Prostate gland (tissue), 2 donors: ENCODE measurements at regions not wholly inside any gene's neighbourhood (a gene's known extent, or its start where the extent isn't known, plus 50 kb on each side); places are given as distances from the start of the nearest gene placed in this dataset.

ENCODE experiments used
- CTCF ChIP-seq, 4 experiments: fragments of 200-600 bp in 2 of 4; fragments of 450-650 bp in 2 of 4; sonication (generic) in 2 of 4; IDR thresholded peaks; 1 replicate in 3 of 4; 2 replicates in 1 of 4; pipeline ENCODE4 v1.5.1; 2016 to 2019; ENCODE audit warnings: antibody characterized with exemption in 4 of 4, mild to moderate bottlenecking in 2 of 4, moderate library complexity in 2 of 4
- POLR2A ChIP-seq: fragments of 450-650 bp; IDR thresholded peaks from one replicate; pipeline ENCODE4 v1.6.1; 2016; ENCODE audit warnings: antibody characterized with exemption, mild to moderate bottlenecking
- POLR2AphosphoS5 ChIP-seq: sonication (generic); formaldehyde crosslinking; IDR thresholded peaks from one replicate; pipeline ENCODE4 v1.6.1; 2017; ENCODE audit warnings: antibody characterized with exemption

GRCh38 chr6:145360865-145361264 is 374.5 kb downstream of the EPM2A start:
- TF ChIP-seq CTCF (IDR thresholded peaks at IDR 0.05) = no peak
- TF ChIP-seq POLR2A = no peak
- TF ChIP-seq POLR2AphosphoS5 = no peak
